ENCODE measurements at regions not wholly inside any gene's neighbourhood (a gene's known extent, or its start where the extent isn't known, plus 50 kb on each side); places are given as distances from the start of the nearest gene placed in this dataset.

DNA sequence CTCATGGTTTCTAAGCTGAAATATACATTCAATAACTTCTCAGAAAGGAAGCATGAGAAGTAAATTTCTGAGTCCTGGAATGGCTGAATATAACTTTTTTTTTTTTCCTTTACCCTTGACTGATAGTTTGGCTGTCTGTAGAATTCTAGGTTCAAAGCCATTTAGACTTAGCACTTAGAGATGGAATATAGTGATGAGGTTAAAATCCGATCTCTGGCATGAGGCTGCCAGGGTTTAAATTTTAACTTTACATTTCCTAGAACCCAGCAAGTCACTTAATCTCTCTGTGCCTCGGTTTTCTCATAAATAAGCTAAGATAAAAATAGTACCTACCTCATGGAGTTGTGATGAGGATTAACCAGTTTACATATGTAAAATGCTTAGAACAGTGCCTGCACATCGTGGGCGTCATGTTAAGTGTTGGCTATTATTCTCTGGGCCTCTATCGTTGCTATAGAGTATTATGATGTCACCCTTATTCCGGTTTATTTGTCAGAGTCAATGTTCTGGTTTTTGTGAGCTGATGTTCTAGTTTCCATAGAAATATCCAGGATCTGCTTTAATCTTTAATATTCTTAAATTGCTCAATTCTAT, 199.8 kb upstream of the TLE3 start:
- no peak overlapping the region for H3K18ac ChIP-seq (ENCODE audit: insufficient read length, low read depth, low read length)
- H3K4me2 ChIP-seq (ENCODE audit: insufficient read depth, insufficient read length, low read length): no peak overlapping the region
- no peak overlapping the region for H2BK120ac ChIP-seq (ENCODE audit: low read depth, low read length, poor library complexity, severe bottlenecking)
- no peaks in the 10 kb centered on the region for H3K4me1 Mint-ChIP-seq
- H3K9me3 Mint-ChIP-seq: no peaks in the 10 kb centered on the region; a peak in 1 of 5 replicates
- no peak overlapping the region for H3K23ac ChIP-seq (ENCODE audit: insufficient read length, low read depth, low read length)
- WGBS (ENCODE audit: extremely low coverage, insufficient read length, low lambda C conversion rate): no CpG with 5 or more reads among the region's 6 CpGs
- H3K23me2 ChIP-seq (ENCODE audit: insufficient read length, low read depth, low read length, poor library complexity, severe bottlenecking): no peaks in the 10 kb centered on the region
- no peak overlapping the region for H4K91ac ChIP-seq (ENCODE audit: insufficient read length, low read depth, low read length)
- no peaks in the 10 kb centered on the region for H3K4me1 ChIP-seq (ENCODE audit: insufficient read depth, low read length)
- H2BK12ac ChIP-seq (ENCODE audit: insufficient read length, low read depth, low read length): no peak overlapping the region
- H2BK20ac ChIP-seq (ENCODE audit: low read depth, low read length, poor library complexity, severe bottlenecking): no peak overlapping the region
- H4K8ac ChIP-seq (replicated peaks; ENCODE audit: insufficient read length, low read depth, low read length): no peak overlapping the region
- no peaks in the 10 kb centered on the region for H4K20me1 ChIP-seq (ENCODE audit: control insufficient read depth, insufficient read depth, insufficient read length)
- no peaks in the 10 kb centered on the region for H3K79me1 ChIP-seq (ENCODE audit: insufficient read depth, low read depth, low read length, poor library complexity, severe bottlenecking)
- H3K27ac Mint-ChIP-seq: no peak overlapping the region
- no peaks in the 10 kb centered on the region for H3K36me3 Mint-ChIP-seq (ENCODE audit: insufficient read depth in 1 of 3, low read depth in 3 of 3)
- H3K27ac ChIP-seq (ENCODE audit: insufficient read length, low read depth, low read length): no peak overlapping the region
- no peak overlapping the region for H3K9ac ChIP-seq (ENCODE audit: extremely low read depth, insufficient read length, low read length)
- DNase-seq: no peak
- H3K4ac ChIP-seq (ENCODE audit: low read depth, low read length): no peak overlapping the region
- H2AK5ac ChIP-seq (ENCODE audit: insufficient read length, low read length): no peak overlapping the region
- no peaks in the 10 kb centered on the region for H3K9me3 ChIP-seq (ENCODE audit: control insufficient read depth, low read depth, low read length)
- H3K56ac ChIP-seq (ENCODE audit: insufficient read length, low read depth, low read length): no peak overlapping the region
- TF ChIP-seq, protein P1, sequence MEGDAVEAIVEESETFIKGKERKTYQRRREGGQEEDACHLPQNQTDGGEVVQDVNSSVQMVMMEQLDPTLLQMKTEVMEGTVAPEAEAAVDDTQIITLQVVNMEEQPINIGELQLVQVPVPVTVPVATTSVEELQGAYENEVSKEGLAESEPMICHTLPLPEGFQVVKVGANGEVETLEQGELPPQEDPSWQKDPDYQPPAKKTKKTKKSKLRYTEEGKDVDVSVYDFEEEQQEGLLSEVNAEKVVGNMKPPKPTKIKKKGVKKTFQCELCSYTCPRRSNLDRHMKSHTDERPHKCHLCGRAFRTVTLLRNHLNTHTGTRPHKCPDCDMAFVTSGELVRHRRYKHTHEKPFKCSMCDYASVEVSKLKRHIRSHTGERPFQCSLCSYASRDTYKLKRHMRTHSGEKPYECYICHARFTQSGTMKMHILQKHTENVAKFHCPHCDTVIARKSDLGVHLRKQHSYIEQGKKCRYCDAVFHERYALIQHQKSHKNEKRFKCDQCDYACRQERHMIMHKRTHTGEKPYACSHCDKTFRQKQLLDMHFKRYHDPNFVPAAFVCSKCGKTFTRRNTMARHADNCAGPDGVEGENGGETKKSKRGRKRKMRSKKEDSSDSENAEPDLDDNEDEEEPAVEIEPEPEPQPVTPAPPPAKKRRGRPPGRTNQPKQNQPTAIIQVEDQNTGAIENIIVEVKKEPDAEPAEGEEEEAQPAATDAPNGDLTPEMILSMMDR (conservative IDR thresholded peaks at IDR 0.05): no peak
- H2AFZ ChIP-seq (ENCODE audit: low read length): no peak overlapping the region
- no peaks in the 10 kb centered on the region for H3K79me2 ChIP-seq (ENCODE audit: insufficient read depth, low read length)
- no peak overlapping the region for H3K4me3 Mint-ChIP-seq
- peaks cover 1% of the 10 kb centered on the region; the same call in 1 of the 2 replicates for H3K27me3 Mint-ChIP-seq (ENCODE audit: low read depth)
- no peak overlapping the region for H4K5ac ChIP-seq (ENCODE audit: insufficient read length, low read depth, low read length)
- H2BK15ac ChIP-seq (ENCODE audit: low read depth, low read length): no peak overlapping the region
- no peak overlapping the region for H3T11ph ChIP-seq (ENCODE audit: low read length)
- no peaks in the 10 kb centered on the region for H3K27me3 ChIP-seq (ENCODE audit: insufficient read depth, low read length)
- H2BK5ac ChIP-seq (ENCODE audit: insufficient read length, low read length): no peak overlapping the region
- H3K14ac ChIP-seq (ENCODE audit: insufficient read depth, low read length): no peak overlapping the region
